Type B pancreatic cell (in vitro differentiated cells): ENCODE measurements at regions not wholly inside any gene's neighbourhood (a gene's known extent, or its start where the extent isn't known, plus 50 kb on each side); places are given as distances from the start of the nearest gene placed in this dataset.
"Not testable (repeated sequence)": the region's sequence is repeated elsewhere in the genome, so short reads cannot be mapped to it uniquely, and the experiment has no call there.

ENCODE experiments used
- DNase-seq: peaks from one replicate; pipeline ENCODE4 v3.0.0; 2021; ENCODE audit warnings: mixed read lengths; ENCODE audit not compliant: unreplicated experiment; ENCODE audit errors: extremely low spot score
- H3K27ac Mint-ChIP-seq: 2 replicates; pipeline ENCODE4 v1.8.0; 2021; ENCODE audit warnings: mild to moderate bottlenecking, mixed read lengths
- H3K27me3 Mint-ChIP-seq: 2 replicates; pipeline ENCODE4 v1.8.0; 2021; ENCODE audit warnings: mixed read lengths
- H3K36me3 Mint-ChIP-seq: 2 replicates; pipeline ENCODE4 v1.8.0; 2021; ENCODE audit warnings: mixed read lengths
- H3K4me1 Mint-ChIP-seq: one replicate; pipeline ENCODE4 v1.8.0; 2021; ENCODE audit warnings: mixed read lengths; ENCODE audit not compliant: unreplicated experiment
- H3K4me3 Mint-ChIP-seq: 2 replicates; pipeline ENCODE4 v1.8.0; 2021; ENCODE audit warnings: mild to moderate bottlenecking, mixed read lengths
- H3K9me3 Mint-ChIP-seq: 2 replicates; pipeline ENCODE4 v1.8.0; 2021; ENCODE audit warnings: mixed read lengths
- TF ChIP-seq, protein P1 (sequence below): fragments of 200-600 bp; sonication (generic); conservative IDR thresholded peaks from 2 replicates; pipeline ENCODE4 v1.5.0; 2021; ENCODE audit warnings: antibody characterized with exemption, mild to moderate bottlenecking

DNA sequence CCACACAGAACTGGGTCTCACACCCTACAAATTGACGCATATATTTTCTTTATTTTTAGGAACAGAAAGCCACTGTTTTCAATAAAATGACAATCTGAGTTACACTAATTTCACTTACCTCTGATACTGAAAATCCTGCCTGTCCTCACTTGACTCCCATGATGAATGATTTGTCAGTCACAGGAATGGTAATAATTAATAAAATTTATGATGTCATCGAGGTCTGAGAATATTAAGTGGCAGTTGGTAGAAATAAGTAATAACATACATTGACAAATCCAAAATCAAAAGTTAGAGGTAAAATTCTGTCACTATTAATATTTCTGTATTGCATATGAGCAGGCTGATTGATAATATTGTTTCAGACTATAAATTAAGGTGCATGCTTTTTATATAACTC lies 418.7 kb upstream of the RGS18 start:
- TF ChIP-seq, protein P1, sequence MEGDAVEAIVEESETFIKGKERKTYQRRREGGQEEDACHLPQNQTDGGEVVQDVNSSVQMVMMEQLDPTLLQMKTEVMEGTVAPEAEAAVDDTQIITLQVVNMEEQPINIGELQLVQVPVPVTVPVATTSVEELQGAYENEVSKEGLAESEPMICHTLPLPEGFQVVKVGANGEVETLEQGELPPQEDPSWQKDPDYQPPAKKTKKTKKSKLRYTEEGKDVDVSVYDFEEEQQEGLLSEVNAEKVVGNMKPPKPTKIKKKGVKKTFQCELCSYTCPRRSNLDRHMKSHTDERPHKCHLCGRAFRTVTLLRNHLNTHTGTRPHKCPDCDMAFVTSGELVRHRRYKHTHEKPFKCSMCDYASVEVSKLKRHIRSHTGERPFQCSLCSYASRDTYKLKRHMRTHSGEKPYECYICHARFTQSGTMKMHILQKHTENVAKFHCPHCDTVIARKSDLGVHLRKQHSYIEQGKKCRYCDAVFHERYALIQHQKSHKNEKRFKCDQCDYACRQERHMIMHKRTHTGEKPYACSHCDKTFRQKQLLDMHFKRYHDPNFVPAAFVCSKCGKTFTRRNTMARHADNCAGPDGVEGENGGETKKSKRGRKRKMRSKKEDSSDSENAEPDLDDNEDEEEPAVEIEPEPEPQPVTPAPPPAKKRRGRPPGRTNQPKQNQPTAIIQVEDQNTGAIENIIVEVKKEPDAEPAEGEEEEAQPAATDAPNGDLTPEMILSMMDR = no peak
- Mint-ChIP-seq H3K36me3 (no peaks in the 10 kb centered on the region), H3K9me3 (no peaks in the 10 kb centered on the region), H3K27me3 (no peaks in the 10 kb centered on the region), H3K4me1 (no peaks in the 10 kb centered on the region), H3K27ac (no peak overlapping the region), H3K4me3 (no peak overlapping the region)
- no peak for DNase-seq

DNA sequence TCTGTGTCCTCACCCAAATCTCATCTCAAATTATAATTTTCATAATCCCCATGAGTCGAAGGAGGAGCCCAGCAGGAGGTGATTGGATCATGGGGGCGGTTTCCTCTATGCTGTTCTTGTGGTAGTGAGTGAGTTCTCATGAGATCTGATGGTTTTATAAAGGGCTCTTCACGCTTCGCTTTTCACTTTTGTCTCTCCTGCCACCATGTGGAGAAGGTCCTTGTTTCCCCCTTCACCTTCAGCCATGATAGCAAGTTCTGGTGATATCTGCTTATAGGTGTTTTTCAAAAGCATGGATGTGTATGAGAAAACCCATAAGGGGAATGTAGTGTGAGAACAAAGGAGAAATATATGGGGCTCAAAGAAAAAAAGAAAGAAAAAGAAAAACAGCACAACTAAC lies 405.9 kb upstream of the RGS18 start:
- H3K4me3 Mint-ChIP-seq = no peak overlapping the region
- peaks cover 4% of the 10 kb centered on the region for H3K9me3 Mint-ChIP-seq
- H3K27ac Mint-ChIP-seq = no peak overlapping the region
- H3K36me3 Mint-ChIP-seq = no peaks in the 10 kb centered on the region
- no peak for DNase-seq
- no peaks in the 10 kb centered on the region for H3K27me3 Mint-ChIP-seq
- H3K4me1 Mint-ChIP-seq = peaks cover 6% of the 10 kb centered on the region
- TF ChIP-seq, protein P1 = no peak

DNA sequence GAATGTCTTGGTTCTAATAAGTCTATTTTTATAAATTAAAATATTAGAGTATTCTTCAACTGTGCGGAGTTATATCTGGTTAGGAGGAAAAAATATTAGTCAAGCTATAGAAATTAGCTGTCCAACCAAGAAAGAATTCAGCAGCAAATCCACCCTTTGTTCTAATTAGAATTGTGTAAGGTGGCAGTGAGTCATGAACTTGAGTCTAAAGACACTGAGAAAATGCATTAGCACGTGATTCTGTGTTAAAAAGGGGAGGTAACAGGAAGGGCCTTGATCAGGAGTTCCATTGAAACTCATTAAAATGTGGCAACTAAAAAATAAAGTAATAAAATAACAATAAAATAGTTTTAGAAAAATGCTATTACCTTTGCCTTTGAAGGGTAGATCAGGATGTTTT lies 398.2 kb upstream of the RGS18 start:
- DNase-seq = no peak
- Mint-ChIP-seq H3K36me3 (no peaks in the 10 kb centered on the region), H3K4me1 (peaks cover 6% of the 10 kb centered on the region), H3K4me3 (no peak overlapping the region), H3K9me3 (no peaks in the 10 kb centered on the region), H3K27me3 (no peaks in the 10 kb centered on the region), H3K27ac (no peak overlapping the region)
- TF ChIP-seq, protein P1 = no peak

DNA sequence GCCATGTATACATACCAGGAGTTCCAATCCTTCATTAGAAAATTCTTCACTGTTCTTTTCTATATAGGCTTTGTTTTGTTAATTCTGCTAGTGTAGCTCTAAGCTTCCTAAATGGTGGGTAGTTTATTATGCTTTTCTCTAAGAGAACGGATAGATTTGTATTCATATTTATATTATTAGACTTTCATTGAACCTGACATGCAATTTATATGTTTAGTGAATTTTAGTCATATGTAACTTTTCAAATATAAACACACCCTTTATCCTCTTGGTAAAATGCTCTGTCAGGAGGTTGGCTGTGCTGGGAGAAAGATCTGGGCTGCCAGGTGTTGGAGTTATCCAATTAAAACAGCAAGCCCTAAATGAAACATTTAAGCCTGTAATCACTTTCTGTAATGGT lies 369.7 kb upstream of the RGS18 start:
- no peak for DNase-seq
- TF ChIP-seq, protein P1 = no peak
- Mint-ChIP-seq H3K4me1 (no peaks in the 10 kb centered on the region), H3K36me3 (no peaks in the 10 kb centered on the region), H3K4me3 (no peak overlapping the region), H3K9me3 (no peaks in the 10 kb centered on the region), H3K27me3 (no peaks in the 10 kb centered on the region), H3K27ac (no peak overlapping the region)

DNA sequence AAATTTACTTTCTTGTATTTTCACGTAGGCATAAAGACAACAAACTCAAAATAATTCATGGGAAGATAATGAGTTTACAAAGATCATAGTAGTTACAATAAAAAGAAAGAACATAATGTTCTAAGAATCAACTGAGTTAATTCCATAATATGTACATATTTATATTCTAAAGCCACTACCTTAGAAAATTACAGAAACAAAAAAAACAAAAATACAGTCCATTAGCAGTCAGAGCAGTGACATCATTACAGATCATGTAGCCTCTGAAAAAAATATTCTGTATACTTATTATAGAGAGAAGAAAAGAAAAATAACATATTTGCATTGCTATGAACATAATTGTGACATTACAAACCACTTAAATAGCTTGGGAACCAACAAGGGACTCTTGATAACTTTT lies 360.1 kb upstream of the RGS18 start:
- no peak for DNase-seq
- Mint-ChIP-seq H3K9me3 (no peaks in the 10 kb centered on the region), H3K4me1 (no peaks in the 10 kb centered on the region), H3K27me3 (no peaks in the 10 kb centered on the region), H3K4me3 (no peak overlapping the region), H3K27ac (no peak overlapping the region), H3K36me3 (no peaks in the 10 kb centered on the region)
- TF ChIP-seq, protein P1 = no peak

DNA sequence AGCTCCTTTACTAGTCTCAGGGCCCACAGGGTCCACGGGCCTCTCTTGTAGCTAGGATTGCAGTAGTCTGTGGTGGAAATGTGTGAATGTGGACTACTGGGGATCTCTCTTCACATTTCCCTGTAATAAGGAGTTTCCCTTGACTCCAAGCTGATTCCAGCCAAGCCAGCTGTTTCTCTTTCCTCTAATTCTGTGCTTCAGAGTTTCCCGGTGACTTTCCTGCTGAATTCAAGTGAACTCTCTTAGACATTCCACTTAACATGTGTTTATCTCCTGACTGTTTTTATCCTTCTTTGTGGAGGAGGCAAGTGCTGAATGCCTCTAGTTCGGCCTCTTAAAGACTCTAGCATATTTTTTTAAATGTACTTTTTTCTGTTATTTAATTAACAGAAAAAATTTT lies 354.0 kb upstream of the RGS18 start:
- Mint-ChIP-seq H3K9me3 (no peaks in the 10 kb centered on the region), H3K27ac (no peak overlapping the region), H3K27me3 (no peaks in the 10 kb centered on the region), H3K36me3 (no peaks in the 10 kb centered on the region), H3K4me1 (no peaks in the 10 kb centered on the region), H3K4me3 (no peak overlapping the region)
- no peak for DNase-seq
- TF ChIP-seq, protein P1 = no peak

DNA sequence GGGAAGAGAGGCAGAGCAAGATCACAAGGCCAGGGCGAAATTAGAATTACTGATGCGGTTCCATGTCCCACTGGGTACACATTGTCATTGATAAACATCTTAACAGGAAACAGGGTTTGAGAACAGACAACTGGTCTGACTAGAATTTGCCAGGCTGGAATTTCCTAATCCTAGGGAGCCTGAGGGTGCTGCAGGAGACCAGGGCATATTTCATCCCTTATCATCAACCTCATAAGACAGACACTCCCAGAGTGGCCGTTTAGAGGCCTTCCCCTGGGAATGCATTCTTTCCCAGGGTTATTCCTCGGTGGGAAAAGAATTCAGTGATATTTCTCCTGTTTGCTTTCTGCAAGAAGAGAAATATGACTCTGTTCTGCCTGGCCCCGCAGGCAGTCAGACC lies 344.7 kb upstream of the RGS18 start:
- not testable (repeated sequence) for H3K4me1 Mint-ChIP-seq, H3K4me3 Mint-ChIP-seq, H3K27me3 Mint-ChIP-seq, H3K9me3 Mint-ChIP-seq, DNase-seq, H3K36me3 Mint-ChIP-seq, H3K27ac Mint-ChIP-seq
